HEK293T (cell line): ENCODE measurements at regions not wholly inside any gene's neighbourhood (a gene's known extent, or its start where the extent isn't known, plus 50 kb on each side); places are given as distances from the start of the nearest gene placed in this dataset.

Experiments
- CTCF ChIA-PET: fragments of 350-600 bp; formaldehyde crosslinking; extraction: SDS; loops from one replicate; lab custom pipeline; 2021; ENCODE audit warnings: antibody characterized with exemption, inconsistent platforms; lab: Yijun Ruan, JAX
- POLR2A ChIA-PET: fragments of 350-600 bp; formaldehyde crosslinking; extraction: SDS; loops from one replicate; lab custom pipeline; 2020; ENCODE audit warnings: antibody characterized with exemption, inconsistent platforms; lab: Yijun Ruan, JAX
- DNase-seq: peaks from one replicate; pipeline ENCODE4 v3.0.0; 2012; ENCODE audit warnings: mixed read lengths; ENCODE audit errors: extremely low spot score
- ARNT ChIP-seq: fragments of 450-650 bp; IDR thresholded peaks from 2 replicates; pipeline ENCODE4 v1.6.1; 2017; ENCODE audit warnings: mild to moderate bottlenecking
- BHLHE40 ChIP-seq: fragments of 450-650 bp; IDR thresholded peaks from 2 replicates; pipeline ENCODE4 v1.6.1; 2016; ENCODE audit warnings: mild to moderate bottlenecking, moderate library complexity, borderline replicate concordance
- CTBP1 ChIP-seq: fragments of 450-650 bp; IDR thresholded peaks from 2 replicates; pipeline ENCODE4 v1.6.1; 2016; ENCODE audit warnings: borderline replicate concordance
- ELF4 ChIP-seq: fragments of 450-650 bp; IDR thresholded peaks from 2 replicates; pipeline ENCODE4 v1.6.1; 2017; ENCODE audit warnings: antibody characterized with exemption
- FOXA1 ChIP-seq: fragments of 450-650 bp; IDR thresholded peaks from 2 replicates; pipeline ENCODE4 v1.6.1; 2016; ENCODE audit warnings: mild to moderate bottlenecking
- FOXK2 ChIP-seq: fragments of 450-650 bp; IDR thresholded peaks from 2 replicates; pipeline ENCODE4 v1.6.1; 2016; ENCODE audit warnings: mild to moderate bottlenecking
- FOXM1 ChIP-seq: fragments of 450-650 bp; IDR thresholded peaks from 2 replicates; pipeline ENCODE4 v1.6.1; 2017; ENCODE audit warnings: mild to moderate bottlenecking, borderline replicate concordance
- HDGF ChIP-seq: fragments of 450-650 bp; IDR thresholded peaks from 2 replicates; pipeline ENCODE4 v1.6.1; 2017; ENCODE audit warnings: antibody characterized with exemption, borderline replicate concordance
- L3MBTL2 ChIP-seq: fragments of 450-650 bp; conservative IDR thresholded peaks from 2 replicates; pipeline ENCODE4 v1.6.1; 2016; ENCODE audit warnings: mild to moderate bottlenecking
- LEF1 ChIP-seq: fragments of 450-650 bp; IDR thresholded peaks from 2 replicates; pipeline ENCODE4 v1.6.1; 2017; ENCODE audit warnings: mild to moderate bottlenecking, borderline replicate concordance
- NFRKB ChIP-seq: fragments of 450-650 bp; IDR thresholded peaks from 2 replicates; pipeline ENCODE4 v1.6.1; 2016; ENCODE audit warnings: mild to moderate bottlenecking, moderate library complexity
- PKNOX1 ChIP-seq: fragments of 450-650 bp; IDR thresholded peaks from 2 replicates; pipeline ENCODE4 v1.6.1; 2016
- SP1 ChIP-seq: fragments of 450-650 bp; IDR thresholded peaks from 2 replicates; pipeline ENCODE4 v1.6.1; 2017
- SUZ12 ChIP-seq: fragments of 450-650 bp; IDR thresholded peaks from 2 replicates; pipeline ENCODE4 v1.6.1; 2016; ENCODE audit warnings: mild to moderate bottlenecking
- TARDBP ChIP-seq: fragments of 450-650 bp; IDR thresholded peaks from 2 replicates; pipeline ENCODE4 v1.6.1; 2016
- ZNF384 ChIP-seq: fragments of 450-650 bp; IDR thresholded peaks from 2 replicates; pipeline ENCODE4 v1.6.1; 2016

DNA sequence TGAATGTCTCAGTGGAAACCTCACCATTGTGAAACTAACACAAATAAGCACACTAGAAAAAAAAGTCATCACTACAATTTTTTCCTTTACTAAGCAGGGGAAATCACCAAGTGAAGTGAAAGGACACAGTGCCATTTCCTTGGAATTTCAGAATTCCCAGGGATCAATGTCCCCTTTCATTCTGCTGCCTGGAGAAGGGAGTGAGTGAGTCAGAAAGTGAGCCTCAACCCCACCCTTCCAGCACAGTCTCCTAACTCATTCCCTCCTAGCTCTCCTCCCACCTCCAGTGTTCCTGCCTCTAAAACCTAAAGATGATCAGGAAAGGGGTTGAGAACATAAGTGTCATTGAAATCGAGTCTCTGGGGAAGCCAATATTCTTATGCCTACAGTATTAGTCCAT is 608.5 kb downstream of the RNF144A start:
- DNase-seq = no peak
- CTCF ChIA-PET = no interaction called here
- no peak for TF ChIP-seq NFRKB
- POLR2A ChIA-PET = no interaction called here

GRCh38 chr2:7527165-7527722 is 610.0 kb downstream of the RNF144A start:
- DNase-seq = no peak
- CTCF ChIA-PET = no interaction called here
- POLR2A ChIA-PET = no interaction called here
- TF ChIP-seq FOXM1 (no peak), ZNF384 (no peak), FOXK2 (no peak), ARNT (no peak), FOXA1 (no peak), CTBP1 (no peak), LEF1 (no peak), HDGF (no peak), SP1 (no peak), PKNOX1 (no peak), ELF4 (no peak), TARDBP (no peak)

DNA sequence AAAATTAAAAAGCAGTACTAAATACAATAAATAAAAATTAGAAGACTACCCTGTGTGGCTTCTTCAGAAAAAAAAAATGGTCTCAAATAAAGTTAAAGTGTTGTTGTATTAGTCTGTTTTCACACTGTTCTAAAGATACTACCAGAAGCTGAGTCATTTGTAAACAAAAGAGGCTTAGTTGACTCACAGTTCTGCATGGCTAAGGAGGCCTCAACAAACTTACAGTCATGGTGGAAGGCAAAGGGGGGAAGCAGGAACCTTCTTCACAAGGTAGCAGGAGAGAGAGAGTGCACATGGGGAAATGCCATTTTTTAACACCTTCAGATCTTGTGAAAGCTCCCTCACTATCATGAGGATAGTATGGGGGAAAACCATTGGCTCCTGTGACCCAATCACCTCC is 612.8 kb downstream of the RNF144A start:
- no peak for TF ChIP-seq LEF1
- no peak for TF ChIP-seq ZNF384
- no peak for TF ChIP-seq HDGF
- TF ChIP-seq FOXA1 = no peak
- no peak for TF ChIP-seq PKNOX1
- no peak for TF ChIP-seq L3MBTL2
- TF ChIP-seq SUZ12 = no peak
- TF ChIP-seq FOXM1 = no peak
- no peak for TF ChIP-seq ARNT
- TF ChIP-seq CTBP1 = no peak
- TF ChIP-seq BHLHE40 = no peak
- no peak for TF ChIP-seq ELF4
- no peak for TF ChIP-seq SP1
- TF ChIP-seq TARDBP = no peak
- TF ChIP-seq NFRKB = no peak
- ChIA-PET POLR2A (no interaction called here), CTCF (no interaction called here)
- no peak for DNase-seq

GRCh38 chr2:7539077-7539476 is 621.9 kb downstream of the RNF144A start:
- no peak for DNase-seq
- POLR2A ChIA-PET = no interaction called here
- CTCF ChIA-PET = no interaction called here
- TF ChIP-seq ARNT (no peak), FOXA1 (no peak), SUZ12 (no peak), LEF1 (no peak), SP1 (no peak), NFRKB (no peak), L3MBTL2 (no peak), BHLHE40 (no peak), PKNOX1 (no peak), FOXK2 (no peak), FOXM1 (no peak), HDGF (no peak), CTBP1 (no peak), ZNF384 (no peak), ELF4 (no peak), TARDBP (no peak)

DNA sequence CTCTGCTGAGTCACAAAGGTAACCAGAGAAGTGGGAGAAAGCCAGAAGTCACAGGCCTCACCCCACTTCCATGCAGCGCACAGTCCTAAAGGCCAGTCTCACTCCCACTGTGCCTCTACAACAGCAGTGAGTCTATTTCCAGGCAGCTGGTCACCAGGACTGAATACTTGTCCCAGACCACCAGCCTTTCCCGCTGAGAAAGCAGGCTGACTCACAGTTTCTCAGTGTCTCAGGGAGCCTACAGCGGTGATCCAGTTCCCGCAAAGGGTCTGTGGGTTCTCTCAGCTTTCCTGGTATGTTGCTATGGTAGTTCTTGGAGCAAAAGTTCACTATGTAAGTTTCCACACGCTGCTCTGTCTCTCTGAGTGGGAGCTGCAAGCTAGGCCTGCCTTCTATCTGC is 622.5 kb downstream of the RNF144A start:
- POLR2A ChIA-PET = no interaction called here
- CTCF ChIA-PET = no interaction called here
- DNase-seq = no peak
- TF ChIP-seq FOXK2 (no peak), FOXM1 (no peak), CTBP1 (no peak), SP1 (no peak), NFRKB (no peak), L3MBTL2 (no peak), ARNT (no peak), TARDBP (no peak), BHLHE40 (no peak), ELF4 (no peak), LEF1 (no peak), ZNF384 (no peak), PKNOX1 (no peak), FOXA1 (no peak), HDGF (no peak)

DNA sequence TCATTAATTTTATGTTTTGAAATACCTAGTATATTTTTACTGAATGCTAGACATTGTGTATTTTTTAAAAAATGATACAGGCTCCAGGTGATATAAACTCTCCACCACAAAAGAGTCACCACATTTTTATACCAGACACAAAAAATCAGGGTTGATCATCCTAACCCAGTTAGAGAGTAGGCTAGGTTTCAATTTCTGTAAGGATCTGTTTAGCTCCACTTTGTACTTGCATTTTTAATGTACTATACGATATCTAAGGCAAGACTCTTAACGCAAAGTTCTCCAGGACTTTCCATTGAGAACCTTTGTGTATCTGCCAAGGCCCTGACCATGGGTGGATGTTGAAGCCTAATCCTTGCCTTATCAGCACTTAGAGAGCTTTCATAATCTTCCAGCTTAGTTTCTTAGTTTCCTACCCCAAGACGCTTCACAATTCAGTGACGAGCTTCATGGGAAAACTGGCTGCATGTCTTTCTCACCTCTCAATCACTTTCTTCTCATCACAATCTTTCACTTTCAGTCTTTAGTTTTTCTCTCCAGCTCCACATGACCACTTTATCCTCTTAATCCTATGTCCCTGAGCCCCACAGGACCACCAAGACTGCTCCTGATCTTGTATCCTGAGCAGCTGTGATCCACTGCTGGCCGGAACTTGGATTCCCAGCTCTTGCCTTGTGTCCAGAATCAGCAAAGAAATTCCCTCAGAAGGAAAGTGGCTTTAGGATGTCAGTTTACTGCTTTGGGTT is 635.8 kb downstream of the RNF144A start:
- ChIA-PET POLR2A (no interaction called here), CTCF (no interaction called here)
- no peak for TF ChIP-seq NFRKB
- TF ChIP-seq SP1 = no peak
- TF ChIP-seq BHLHE40 = no peak
- no peak for TF ChIP-seq HDGF
- TF ChIP-seq TARDBP = no peak
- DNase-seq = no peak
